Glomerular endothelial cell (primary cell): ENCODE measurements at regions not wholly inside any gene's neighbourhood (a gene's known extent, or its start where the extent isn't known, plus 50 kb on each side); places are given as distances from the start of the nearest gene placed in this dataset.

Experiments
- DNase-seq: peaks from one replicate; pipeline ENCODE4 v3.0.0-alpha.2; 2011; ENCODE audit warnings: low read depth, low spot score; ENCODE audit errors: extremely low read depth

DNA sequence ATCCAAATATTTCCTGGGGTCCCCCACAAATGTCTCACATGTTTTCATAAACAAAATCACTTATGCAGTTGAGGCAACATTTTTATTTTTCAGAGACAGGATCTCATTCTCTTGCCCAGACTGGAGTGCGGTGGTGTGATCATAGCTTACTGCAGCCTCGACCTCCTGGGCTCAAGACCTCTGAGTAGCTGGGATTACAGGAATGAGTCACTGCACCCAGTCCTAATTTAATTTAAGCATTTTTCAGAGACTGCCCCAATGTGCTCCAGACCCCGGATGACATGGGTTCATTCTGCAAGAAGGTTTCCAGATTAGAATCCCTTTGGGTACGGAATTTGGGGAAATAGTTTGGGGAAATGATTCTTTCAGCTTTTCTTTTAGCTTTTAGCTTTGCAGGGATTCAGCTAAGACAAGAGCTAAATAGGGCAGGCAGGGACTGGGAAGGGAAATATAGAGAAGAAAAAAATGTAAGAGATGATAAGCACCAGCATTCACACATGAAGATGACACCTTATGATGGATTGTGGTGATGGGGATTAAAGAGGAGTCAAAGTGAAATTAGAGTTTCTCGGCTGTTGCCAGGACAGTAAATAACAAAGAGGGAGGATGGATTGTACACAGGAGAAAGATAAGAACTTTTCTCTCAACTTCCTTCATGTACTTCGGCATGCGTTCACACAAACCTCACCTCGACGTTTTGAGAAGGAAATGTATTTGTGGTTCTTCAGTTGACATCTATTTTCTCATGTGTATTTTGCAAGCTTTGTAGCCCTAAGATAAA, 169.4 kb upstream of the TAB2 start:
- no peak for DNase-seq

DNA sequence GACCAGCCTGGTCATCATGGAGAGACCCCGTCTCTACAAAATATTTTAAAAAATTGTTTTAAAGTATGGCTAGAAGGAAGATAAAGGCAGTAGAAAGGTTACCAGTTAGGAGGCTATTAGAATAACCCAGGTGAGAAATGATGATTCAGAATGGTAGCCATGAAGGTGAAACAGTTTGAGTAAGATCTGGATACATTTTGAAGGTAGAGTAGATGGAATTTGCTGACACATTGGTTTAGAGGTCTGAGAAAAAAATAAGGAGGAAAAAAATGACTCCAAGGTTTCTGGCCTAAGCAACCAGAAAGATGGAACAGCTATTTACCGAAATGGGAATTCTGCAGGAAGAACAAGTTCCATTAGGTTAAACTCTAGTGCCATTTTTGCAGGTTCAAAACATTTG, 167.9 kb upstream of the TAB2 start:
- DNase-seq = no peak

DNA sequence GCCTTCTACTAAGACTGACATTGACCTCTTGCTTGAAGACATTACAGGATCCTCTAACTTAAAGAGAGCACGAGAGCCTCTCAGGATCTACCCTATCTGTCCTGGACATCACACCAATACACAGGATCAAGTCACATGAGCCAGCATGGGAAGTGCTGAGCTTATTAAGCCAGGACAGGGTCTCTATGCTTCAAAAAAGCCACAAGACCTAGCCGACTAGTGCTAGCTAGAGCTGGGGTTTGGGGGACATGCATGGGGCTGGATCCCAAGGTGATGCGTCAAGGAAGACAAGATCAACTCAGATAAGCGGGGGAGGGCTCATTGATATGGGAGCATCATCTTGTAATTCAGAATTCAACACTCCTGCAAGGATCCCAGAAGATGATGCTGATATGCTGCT, 167.2 kb upstream of the TAB2 start:
- no peak for DNase-seq

DNA sequence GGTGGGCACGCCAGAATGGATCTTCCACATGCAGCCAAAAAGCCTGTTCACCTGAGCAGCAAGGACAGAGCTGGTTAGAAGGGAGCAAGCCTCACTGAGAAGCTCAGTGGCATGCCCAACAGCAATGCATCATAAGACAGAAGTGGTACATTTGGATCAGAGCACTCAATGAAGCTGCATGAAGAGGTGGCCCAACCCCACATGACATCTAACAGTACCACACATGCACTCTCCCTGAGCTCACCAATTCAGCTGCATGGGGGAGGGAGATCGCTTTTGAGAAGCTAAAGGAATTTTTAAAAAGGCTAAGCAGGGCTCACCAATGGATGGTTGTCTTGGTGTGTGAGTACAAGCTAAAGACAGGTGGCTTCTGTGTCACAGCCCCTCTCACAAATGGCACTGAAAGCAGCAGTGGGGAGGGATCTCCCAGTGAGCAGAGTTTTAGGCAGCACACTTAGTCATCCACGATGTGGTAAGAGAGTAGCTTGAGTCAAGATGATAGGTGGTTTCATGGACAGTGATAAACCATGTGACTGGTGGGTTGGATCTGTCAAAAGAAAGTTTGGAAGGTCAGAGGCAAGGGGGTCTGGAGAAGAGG, 166.6 kb upstream of the TAB2 start:
- DNase-seq = no peak

DNA sequence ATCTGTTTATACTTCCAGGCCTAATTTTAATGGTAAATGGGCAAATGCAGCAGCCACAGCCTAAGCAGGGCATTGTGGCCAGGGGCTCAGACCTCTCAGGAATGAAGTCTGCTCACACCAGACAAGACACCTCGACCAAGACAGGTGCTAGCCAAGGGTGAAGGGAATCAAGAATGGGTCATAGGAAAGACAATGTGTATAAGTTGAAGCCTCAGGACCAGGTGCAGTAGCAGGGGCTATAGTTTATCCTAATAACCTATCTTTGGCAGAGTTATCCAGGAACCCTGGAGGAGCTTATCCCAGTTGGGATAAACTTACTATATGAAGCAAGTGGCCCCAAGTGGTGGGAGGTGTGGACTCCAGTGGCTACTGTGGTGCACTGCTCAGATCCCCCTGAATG, 165.0 kb upstream of the TAB2 start:
- no peak for DNase-seq

GRCh38 chr6:149153100-149153499, 164.4 kb upstream of the TAB2 start:
- no peak for DNase-seq

DNA sequence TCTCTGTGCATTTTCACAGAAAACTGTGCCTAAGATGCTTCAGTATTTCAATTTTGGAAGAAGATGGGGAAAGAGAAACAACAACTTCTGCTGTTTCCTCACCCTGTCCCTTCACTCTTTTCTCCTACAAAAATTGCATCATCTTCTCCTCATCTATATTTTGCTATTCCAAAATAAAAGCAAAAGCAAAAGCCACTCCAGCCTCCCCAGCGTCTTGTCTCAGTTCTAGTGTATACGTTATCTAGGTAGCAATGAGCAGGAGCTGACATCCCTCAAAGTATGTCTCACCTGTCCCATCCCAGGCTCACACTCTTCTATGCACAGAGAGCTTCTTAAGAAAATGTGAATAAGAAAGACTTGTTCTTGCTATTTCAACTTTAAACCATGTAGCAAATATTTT, 163.8 kb upstream of the TAB2 start:
- DNase-seq = no peak

DNA sequence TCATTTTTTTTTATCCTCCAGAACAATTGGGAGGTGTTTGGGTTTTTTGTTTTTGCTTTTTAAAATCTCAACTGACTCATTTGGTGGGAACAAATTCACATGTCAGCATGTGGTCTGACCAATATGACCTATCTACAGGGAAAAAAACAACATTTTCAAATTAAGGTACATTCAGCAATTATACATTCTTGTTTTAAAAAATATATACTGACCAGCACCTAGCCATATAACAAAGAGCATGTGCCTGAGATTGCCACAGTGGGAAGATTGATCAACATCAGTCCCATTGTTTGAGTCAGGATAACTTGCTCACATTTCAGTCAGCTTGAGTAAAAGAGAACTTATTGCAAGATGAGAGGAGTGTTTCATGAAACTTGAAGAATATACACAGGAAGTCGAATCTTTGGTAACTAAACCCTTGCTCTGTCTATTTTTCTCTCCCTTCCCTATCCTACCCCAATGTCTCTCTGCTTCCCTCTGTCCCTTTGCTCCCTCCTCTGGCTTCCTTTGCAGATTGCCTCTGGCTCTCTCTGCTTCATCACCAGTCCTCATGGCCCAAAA, 163.2 kb upstream of the TAB2 start:
- DNase-seq = no peak

DNA sequence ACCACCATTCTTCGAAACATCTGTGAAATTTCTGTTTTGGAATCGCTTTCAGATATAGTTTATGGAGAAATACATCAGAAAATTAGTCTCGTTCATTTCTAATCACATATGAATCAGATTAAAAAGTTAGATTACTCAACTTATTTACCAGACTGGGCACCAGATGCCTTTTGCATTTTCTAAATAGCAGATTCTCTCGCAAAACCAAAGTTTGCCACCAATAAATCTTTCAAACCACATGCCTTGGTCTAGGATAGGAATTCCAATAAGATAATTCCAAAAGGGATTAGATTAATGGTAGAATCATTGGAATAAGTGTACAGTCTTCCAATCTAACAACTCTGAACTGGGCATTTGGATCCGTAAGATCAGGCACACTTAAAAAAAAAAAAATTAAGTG, 160.4 kb upstream of the TAB2 start:
- no peak for DNase-seq

DNA sequence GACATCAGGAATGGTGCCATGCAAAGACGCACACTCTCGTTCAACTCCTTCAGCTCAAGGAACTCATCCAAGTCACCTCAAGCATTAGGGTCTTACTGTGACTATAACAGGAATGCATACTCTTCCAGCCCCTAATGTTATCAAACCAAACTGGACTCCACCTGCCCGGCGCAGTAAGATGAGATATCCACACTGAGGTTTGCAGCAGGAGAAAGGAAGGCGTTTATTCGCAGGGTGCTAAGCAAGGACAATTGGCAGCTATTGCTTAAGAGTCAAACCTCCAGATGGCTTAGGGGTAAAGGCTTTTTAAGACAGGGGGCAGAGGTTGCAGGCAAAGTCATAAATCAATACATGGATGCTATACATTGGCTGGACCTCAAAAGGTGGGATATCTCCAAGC, 159.4 kb upstream of the TAB2 start:
- no peak for DNase-seq

- DNase-seq = no peak
These were observed 156.6 kb upstream of the TAB2 start for GRCh38 chr6:149160943-149161342.

DNA sequence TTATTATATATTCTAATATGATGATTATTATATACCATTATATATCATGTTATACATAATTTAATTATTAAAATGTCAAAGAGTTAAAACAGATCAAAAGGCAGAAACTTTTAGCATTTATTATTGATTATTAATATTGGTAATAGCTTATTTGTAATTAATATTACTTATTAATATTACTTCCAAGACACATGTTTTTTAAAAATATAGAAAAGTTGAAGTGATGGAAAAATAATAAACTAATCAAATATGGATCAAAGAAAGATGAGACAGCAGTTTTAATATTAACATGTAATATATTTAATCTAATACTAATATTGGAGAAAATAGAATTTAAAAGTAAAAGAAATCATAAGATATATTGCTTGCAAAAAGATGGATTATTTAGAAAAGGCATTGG, 154.6 kb upstream of the TAB2 start:
- DNase-seq = no peak

- no peak for DNase-seq
These were observed 153.2 kb upstream of the TAB2 start for GRCh38 chr6:149164199-149164750.

- DNase-seq = no peak
These were observed 151.2 kb upstream of the TAB2 start for GRCh38 chr6:149166336-149166735.

DNA sequence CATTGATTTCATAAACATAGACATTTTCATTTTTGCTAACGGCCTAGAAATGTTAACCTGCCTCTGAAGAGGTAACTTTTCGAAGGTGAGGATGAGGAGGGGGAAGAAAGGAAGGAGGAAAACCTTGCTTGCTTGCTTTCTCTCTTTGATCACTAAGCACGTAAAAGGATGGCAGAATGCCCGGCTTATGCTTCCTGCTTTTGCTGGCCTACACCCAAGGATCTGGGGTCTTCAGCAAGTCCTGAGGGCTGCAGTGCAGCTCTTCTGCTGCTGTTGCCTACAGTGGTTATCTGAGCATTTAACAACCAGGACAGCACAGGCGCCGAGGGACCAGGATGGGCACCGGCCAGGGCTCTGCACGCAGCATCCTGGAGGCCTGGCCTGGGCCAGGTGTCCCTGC, 150.8 kb upstream of the TAB2 start:
- no peak for DNase-seq

DNA sequence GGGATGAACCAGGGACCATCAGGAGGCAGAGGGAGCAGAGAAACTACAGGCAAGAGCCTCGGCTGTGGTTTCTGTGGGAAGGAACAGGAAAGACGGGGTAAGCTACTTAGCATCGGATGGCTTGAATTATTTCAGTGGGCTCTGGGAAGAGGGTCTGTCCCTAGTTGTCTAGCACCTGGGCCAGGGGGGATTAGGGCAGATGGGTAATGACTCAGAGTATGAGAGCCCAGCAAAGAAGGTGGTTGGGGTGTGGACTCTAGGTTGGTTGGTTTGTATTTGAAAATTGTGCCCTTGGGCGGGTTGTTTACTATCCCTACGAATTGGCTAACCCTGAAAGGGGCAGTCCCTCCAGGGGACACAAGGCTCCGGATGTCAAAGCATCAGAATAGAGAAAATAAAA, 148.5 kb upstream of the TAB2 start:
- no peak for DNase-seq

GRCh38 chr6:149169761-149170511, 147.6 kb upstream of the TAB2 start:
- DNase-seq = no peak

DNA sequence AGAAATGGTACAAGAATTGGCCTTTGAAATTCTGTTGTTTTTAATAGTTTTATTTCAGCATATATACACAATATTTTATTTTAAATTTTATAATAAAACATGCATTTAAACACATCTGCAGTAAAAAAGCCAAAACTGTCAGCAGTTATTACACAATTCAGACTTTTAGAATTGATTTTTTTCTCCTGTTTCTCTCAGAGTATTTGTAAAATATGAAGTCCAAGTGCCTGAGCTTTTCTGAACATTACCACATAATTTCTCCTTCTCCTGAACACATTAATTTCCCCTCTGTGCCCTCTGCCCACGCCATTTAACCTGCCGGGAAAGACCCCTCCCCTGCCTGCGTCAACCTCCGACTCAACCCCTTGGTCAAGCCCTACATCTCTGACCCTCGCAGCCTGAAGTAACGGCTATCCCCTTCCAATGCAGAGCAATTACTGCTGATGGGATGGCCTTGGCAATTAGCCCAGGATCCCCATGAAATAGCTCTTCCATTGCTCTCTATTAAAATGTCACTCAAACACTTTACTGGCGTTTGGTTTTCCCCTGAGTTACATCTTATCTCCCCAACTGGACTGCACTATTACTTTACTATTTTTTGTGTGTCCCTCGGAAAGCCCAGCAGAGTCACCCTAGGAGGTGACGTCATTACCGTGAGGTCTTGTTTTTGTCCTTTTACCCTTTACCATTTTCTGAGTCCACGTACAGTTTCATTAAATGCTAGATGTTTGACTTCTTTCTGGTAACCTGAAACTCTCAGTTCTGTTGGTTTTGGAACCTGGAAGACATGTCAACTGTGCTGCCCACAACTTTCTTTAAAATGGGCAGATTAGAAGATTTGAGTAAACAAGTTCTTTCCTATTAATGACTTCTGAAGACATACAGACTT, 146.7 kb upstream of the TAB2 start:
- DNase-seq = no peak

GRCh38 chr6:149173222-149173621, 144.3 kb upstream of the TAB2 start:
- DNase-seq = no peak

- DNase-seq = no peak
These were observed 142.6 kb upstream of the TAB2 start for GRCh38 chr6:149174962-149175361.
